OCI-LY3 (cell line): ENCODE measurements at regions not wholly inside any gene's neighbourhood (a gene's known extent, or its start where the extent isn't known, plus 50 kb on each side); places are given as distances from the start of the nearest gene placed in this dataset.

ENCODE experiments used
- H2AFZ ChIP-seq: fragments of 200-600, 300-600 bp; shearing (Covaris generic); 2 replicates; pipeline ENCODE4 v1.6.0; 2014; ENCODE audit warnings: antibody characterized with exemption, low read depth, low read length
- H3K27ac ChIP-seq: fragments of 200-600, 300-600 bp; sonication (generic); 2 replicates; pipeline ENCODE4 v1.5.1; 2014; ENCODE audit warnings: mild to moderate bottlenecking, low read length, moderate library complexity, mixed read lengths
- H3K27me3 ChIP-seq: fragments of 200-600, 300-600 bp; sonication (generic); 2 replicates; pipeline ENCODE4 v1.6.1; 2014; ENCODE audit warnings: low read depth, low read length, mixed read lengths
- H3K36me3 ChIP-seq: fragments of 200-600, 300-600 bp; sonication (generic); replicated peaks from 2 replicates; pipeline ENCODE3; 2014; ENCODE audit warnings: low read depth, low read length, mixed read lengths
- H3K4me1 ChIP-seq: fragments of 300-600, 200-600 bp; sonication (generic); 2 replicates; pipeline ENCODE4 v1.6.1; 2014; ENCODE audit warnings: low read length, mixed read lengths
- H3K4me2 ChIP-seq: fragments of 200-600, 300-600 bp; sonication (generic); 2 replicates; pipeline ENCODE4 v1.6.1; 2014; ENCODE audit warnings: low read length, mixed read lengths
- H3K4me3 ChIP-seq: fragments of 300-600, 200-600 bp; sonication (generic); 2 replicates; pipeline ENCODE4 v1.5.1; 2014; ENCODE audit warnings: antibody characterized with exemption, mild to moderate bottlenecking, low read length, moderate library complexity
- H3K79me2 ChIP-seq: fragments of 300-600, 200-600 bp; shearing (Covaris generic); 2 replicates; pipeline ENCODE4 v1.6.1; 2014; ENCODE audit warnings: mild to moderate bottlenecking, low read length, mixed read lengths
- H3K9ac ChIP-seq: fragments of 300-600, 200-600 bp; shearing (Covaris generic); 2 replicates; pipeline ENCODE4 v1.6.0; 2014; ENCODE audit warnings: mild to moderate bottlenecking, low read length, moderate library complexity
- H3K9me3 ChIP-seq: fragments of 200-600, 300-600 bp; shearing (Covaris generic); 2 replicates; pipeline ENCODE4 v1.6.1; 2014; ENCODE audit warnings: low read length, mixed read lengths; ENCODE audit not compliant: insufficient read depth
- H4K20me1 ChIP-seq: fragments of 200-600, 300-600 bp; sonication (generic); 2 replicates; pipeline ENCODE4 v1.6.1; 2016; ENCODE audit warnings: low read length, mixed read lengths; ENCODE audit not compliant: insufficient read depth
- EZH2phosphoT487 ChIP-seq: fragments of 200-600 bp; shearing (Covaris generic); IDR thresholded peaks from 2 replicates; pipeline ENCODE4 v1.6.1; 2018; ENCODE audit warnings: antibody characterized with exemption, mixed run types, low read depth
- TF ChIP-seq, protein P1 (sequence below): fragments of 200-600, 300-600 bp; sonication (generic); IDR thresholded peaks from 2 replicates; pipeline ENCODE4 v1.5.1; 2014; ENCODE audit warnings: antibody characterized with exemption, low read length, low read depth

DNA sequence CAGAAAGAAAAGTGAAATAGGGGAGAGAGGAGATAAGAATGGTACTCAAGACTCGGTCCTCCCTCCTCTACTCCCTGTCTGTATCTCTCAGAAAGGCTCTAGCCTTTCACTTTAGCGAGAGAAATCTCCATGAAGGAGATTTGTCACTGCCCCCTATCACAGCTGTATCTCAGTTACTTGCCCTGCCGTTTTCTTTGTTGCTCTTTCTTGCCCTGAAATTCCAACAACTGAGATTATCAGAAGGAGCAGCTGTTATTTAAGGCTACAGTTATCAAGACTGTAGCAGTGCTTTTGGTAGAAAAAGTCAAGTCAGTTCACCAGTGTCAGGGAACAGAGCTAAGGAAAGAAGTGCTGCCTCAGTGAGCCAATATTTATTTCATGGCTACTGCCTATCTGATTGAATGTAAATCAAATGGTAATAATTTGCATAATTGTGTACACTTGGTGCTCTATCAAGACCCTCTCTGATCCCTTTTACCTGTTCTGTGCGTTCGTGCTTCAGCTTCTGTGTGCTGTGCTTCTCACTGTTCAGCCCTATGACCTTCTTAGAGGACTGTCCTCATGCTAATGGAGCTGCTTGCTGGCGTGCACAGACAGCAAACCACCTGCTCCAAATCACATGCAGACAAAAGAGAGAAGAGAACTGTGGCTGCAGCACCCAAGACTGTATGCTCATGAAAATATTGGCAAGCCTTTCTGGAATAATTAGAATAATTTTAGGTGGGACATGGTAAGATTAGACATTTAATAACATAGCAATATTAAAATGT lies 180.2 kb upstream of the FAM3C start:
- Histone ChIP-seq H3K4me3 (no peak overlapping the region), H3K27me3 (peaks cover 5% of the 10 kb centered on the region; the same call in 1 of the 2 replicates), H2AFZ (no peak overlapping the region), H3K9me3 (no peaks in the 10 kb centered on the region), H4K20me1 (no peaks in the 10 kb centered on the region), H3K9ac (no peak overlapping the region), H3K79me2 (no peaks in the 10 kb centered on the region), H3K36me3 (no peaks in the 10 kb centered on the region), H3K4me1 (no peaks in the 10 kb centered on the region), H3K27ac (no peak overlapping the region), H3K4me2 (no peak overlapping the region)
- no peak for TF ChIP-seq EZH2phosphoT487
- TF ChIP-seq, protein P1, sequence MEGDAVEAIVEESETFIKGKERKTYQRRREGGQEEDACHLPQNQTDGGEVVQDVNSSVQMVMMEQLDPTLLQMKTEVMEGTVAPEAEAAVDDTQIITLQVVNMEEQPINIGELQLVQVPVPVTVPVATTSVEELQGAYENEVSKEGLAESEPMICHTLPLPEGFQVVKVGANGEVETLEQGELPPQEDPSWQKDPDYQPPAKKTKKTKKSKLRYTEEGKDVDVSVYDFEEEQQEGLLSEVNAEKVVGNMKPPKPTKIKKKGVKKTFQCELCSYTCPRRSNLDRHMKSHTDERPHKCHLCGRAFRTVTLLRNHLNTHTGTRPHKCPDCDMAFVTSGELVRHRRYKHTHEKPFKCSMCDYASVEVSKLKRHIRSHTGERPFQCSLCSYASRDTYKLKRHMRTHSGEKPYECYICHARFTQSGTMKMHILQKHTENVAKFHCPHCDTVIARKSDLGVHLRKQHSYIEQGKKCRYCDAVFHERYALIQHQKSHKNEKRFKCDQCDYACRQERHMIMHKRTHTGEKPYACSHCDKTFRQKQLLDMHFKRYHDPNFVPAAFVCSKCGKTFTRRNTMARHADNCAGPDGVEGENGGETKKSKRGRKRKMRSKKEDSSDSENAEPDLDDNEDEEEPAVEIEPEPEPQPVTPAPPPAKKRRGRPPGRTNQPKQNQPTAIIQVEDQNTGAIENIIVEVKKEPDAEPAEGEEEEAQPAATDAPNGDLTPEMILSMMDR = no peak

DNA sequence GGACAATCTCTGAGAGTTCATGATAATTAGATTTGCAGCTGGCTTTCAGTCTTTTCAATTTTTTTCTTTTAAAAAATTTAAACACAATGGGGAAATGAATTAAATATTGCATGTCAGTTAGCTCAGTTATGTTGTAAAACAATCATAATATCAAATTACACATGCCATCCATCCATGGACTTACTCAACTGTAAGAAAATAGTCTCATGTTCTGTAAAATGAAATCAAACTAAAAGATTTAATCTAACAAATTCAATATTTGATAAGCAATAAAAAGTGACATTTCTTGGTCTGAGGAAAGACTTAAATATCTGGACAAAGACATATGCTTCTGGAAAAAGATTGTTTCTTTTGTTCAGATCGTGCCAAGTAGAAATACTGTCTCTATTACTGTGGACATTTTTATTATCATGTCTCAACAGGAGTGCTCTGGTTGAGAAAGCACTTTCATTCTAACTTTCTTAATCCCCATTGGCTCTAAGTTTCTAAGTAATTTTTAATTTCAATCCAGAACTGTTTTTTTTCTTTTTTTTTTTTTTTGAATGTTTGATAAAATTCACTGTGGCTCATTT lies 179.2 kb upstream of the FAM3C start:
- Histone ChIP-seq H3K36me3 (no peaks in the 10 kb centered on the region), H3K79me2 (no peaks in the 10 kb centered on the region), H3K4me3 (no peak overlapping the region), H4K20me1 (no peaks in the 10 kb centered on the region), H3K4me1 (no peaks in the 10 kb centered on the region), H3K27me3 (peaks cover 5% of the 10 kb centered on the region; the same call in 1 of the 2 replicates), H2AFZ (no peak overlapping the region), H3K9me3 (no peaks in the 10 kb centered on the region), H3K4me2 (no peak overlapping the region), H3K9ac (no peak overlapping the region), H3K27ac (no peak overlapping the region)
- TF ChIP-seq, protein P1 = no peak
- TF ChIP-seq EZH2phosphoT487 = no peak

DNA sequence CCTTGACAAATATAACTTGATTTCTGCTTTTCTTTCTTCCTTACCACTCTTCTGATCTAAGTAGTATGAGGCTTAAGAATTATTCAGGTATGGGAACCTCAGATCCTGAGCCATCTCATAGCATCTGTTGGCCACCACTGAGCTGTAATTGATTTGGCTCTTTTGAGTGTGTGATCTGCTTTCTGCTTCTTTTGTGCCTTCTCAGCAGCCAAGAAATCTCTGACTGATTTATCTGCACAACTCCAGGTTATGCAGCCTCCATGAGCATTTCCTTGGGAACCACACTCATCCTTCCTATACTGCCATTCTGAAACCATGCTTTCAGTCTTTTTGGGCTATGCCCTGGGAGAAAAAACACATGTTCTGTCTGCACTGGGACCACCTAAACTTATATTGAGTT lies 178.0 kb upstream of the FAM3C start:
- H3K27ac ChIP-seq = no peak overlapping the region
- H3K4me3 ChIP-seq = no peak overlapping the region
- no peaks in the 10 kb centered on the region for H3K4me1 ChIP-seq
- no peak overlapping the region for H3K9ac ChIP-seq
- TF ChIP-seq, protein P1 = no peak
- no peak for TF ChIP-seq EZH2phosphoT487
- H3K9me3 ChIP-seq = no peaks in the 10 kb centered on the region
- no peaks in the 10 kb centered on the region for H3K79me2 ChIP-seq
- H3K27me3 ChIP-seq = peaks cover 5% of the 10 kb centered on the region; the same call in 1 of the 2 replicates
- no peaks in the 10 kb centered on the region for H4K20me1 ChIP-seq
- no peak overlapping the region for H2AFZ ChIP-seq
- H3K36me3 ChIP-seq = no peaks in the 10 kb centered on the region
- no peak overlapping the region for H3K4me2 ChIP-seq

DNA sequence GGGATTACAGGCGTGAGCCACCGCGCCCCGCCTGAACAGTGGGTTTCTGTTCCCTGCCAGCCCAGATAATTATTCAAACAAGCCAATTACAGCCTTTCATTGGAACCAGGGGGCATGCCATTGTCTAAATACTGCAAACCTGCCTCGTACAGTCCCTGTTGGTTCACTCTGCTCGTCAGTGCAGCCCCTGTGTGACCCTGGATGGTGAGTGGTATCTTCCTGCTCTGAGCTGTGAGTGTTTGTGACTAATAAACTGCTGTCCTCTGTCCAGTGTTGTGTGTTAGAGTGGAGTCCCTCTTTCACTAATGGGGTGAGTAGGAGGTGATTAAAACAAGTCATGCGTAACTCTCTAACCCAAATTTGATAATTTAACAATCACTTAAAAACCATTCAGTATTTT lies 176.5 kb upstream of the FAM3C start:
- no peaks in the 10 kb centered on the region for H3K9me3 ChIP-seq
- H3K27ac ChIP-seq = no peak overlapping the region
- no peaks in the 10 kb centered on the region for H3K79me2 ChIP-seq
- H3K4me1 ChIP-seq = no peaks in the 10 kb centered on the region
- H4K20me1 ChIP-seq = no peaks in the 10 kb centered on the region
- no peak overlapping the region for H3K9ac ChIP-seq
- H3K4me3 ChIP-seq = no peak overlapping the region
- H3K36me3 ChIP-seq = no peaks in the 10 kb centered on the region
- no peak overlapping the region for H2AFZ ChIP-seq
- H3K4me2 ChIP-seq = no peak overlapping the region
- peaks cover 5% of the 10 kb centered on the region; the same call in 1 of the 2 replicates for H3K27me3 ChIP-seq
- TF ChIP-seq, protein P1 = no peak
- TF ChIP-seq EZH2phosphoT487 = no peak
